Sigmoid colon (tissue), 4 donors: ENCODE measurements at regions not wholly inside any gene's neighbourhood (a gene's known extent, or its start where the extent isn't known, plus 50 kb on each side); places are given as distances from the start of the nearest gene placed in this dataset.

Source experiments
- CTCF ChIP-seq, 4 experiments: fragments of 450-650 bp in 3 of 4; fragments of 200-600 bp in 1 of 4; IDR thresholded peaks; one replicate each; pipeline ENCODE4 v1.5.1; 2016 to 2019; ENCODE audit warnings: antibody characterized with exemption in 4 of 4, mild to moderate bottlenecking in 3 of 4, moderate library complexity in 2 of 4
- EP300 ChIP-seq, 4 donors: sonication (generic); formaldehyde crosslinking; IDR thresholded peaks; one replicate each; pipeline ENCODE4 v1.6.1; 2017; ENCODE audit warnings: antibody characterized with exemption in 4 of 4
- POLR2A ChIP-seq, 2 donors: fragments of 450-650 bp; IDR thresholded peaks; one replicate each; pipeline ENCODE4 v1.6.1; 2016; ENCODE audit warnings: antibody characterized with exemption in 2 of 2, mild to moderate bottlenecking in 2 of 2, moderate library complexity in 2 of 2
- POLR2AphosphoS5 ChIP-seq, 4 donors: sonication (generic); formaldehyde crosslinking; IDR thresholded peaks; one replicate each; pipeline ENCODE4 v1.6.1; 2017; ENCODE audit warnings: antibody characterized with exemption in 4 of 4

GRCh38 chr3:31421314-31422048, 111.2 kb upstream of the STT3B start:
- TF ChIP-seq CTCF (IDR thresholded peaks at IDR 0.05) (no peak), POLR2A (IDR thresholded peaks at IDR 0.05) (no peak), EP300 (IDR thresholded peaks at IDR 0.05) (no peak), POLR2AphosphoS5 (IDR thresholded peaks at IDR 0.05) (no peak)
